DMS53 treated with DMSO at 0.1 percent for 48 hours (cell line): ENCODE measurements at regions not wholly inside any gene's neighbourhood (a gene's known extent, or its start where the extent isn't known, plus 50 kb on each side); places are given as distances from the start of the nearest gene placed in this dataset.

Experiments
- DNase-seq: peaks from one replicate; lab custom pipeline; 2025; ENCODE audit not compliant: unreplicated experiment; lab: John Stamatoyannopoulos, UW

DNA sequence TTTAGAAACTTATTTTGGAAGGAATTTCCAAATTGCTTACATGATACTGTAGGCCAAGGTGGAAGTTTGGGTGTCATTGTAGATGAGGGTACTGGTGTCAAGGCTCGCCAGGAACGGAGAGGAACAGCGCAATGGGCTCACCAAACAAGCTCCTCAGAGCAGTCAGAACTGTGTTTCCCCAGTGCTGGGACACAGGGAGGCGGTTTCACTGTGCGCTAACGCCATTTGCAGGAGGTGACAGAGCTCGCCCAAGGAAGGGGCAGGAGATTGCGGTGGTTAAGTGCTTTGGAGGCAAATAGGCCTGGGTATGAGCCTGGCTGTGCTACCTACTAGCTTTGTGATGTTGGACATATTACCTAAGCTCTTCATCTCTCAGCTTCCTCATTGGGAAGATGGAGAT is 57.3 kb downstream of the HHEX start:
- DNase-seq: no peak

DNA sequence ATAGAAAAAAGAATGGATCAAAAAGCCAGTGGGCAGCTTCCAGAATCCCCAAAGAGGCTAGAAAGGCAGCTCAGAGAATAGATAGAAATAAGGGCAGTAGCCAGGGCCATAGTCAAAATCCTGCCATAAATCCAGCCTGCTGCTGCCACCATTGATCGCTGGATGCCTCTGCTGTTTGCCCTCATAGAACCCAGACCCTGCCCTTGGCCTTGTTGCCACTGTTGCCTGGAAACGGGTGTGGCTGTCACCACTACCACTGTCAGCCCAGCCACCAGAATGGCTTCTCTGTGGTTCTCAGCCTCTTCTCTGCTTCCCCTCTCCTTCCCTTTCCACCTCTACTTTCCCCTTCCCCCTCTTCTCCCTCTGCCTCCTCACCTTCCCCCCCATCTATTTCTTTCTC is 57.8 kb downstream of the HHEX start:
- DNase-seq: no peak

DNA sequence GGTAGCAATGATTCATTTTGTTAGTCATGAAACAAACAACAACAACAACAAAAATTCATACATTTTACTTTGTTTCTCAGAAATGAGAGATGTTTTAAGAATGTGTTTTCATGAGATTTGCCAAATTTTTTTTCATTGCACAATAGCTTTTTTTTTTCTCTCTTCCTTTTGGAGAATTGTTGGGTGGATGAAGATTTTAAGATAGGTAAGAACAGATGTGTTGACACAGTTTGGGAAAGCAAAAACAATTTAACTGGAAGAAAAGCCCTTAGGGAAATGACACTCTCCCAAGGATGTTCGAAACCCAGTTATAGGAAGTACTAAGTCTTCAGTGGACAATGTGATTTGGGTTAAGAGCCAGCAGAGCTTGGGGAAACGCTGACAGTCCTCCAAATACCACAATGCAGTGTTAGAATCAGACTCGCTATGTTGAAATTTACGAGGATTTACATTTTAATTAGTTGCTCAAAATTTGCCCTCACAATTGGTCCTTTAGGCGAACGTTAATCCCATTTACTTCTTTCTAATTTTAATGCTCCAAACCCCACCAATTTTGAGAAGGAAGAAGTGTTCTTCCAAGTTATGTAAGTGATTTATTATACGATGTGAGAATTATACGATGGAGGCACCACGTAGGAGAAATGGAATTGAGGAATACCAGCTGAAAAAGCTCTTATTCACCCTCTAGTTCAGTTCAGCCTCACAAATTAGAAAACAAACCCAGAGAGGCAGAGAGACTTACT is 61.2 kb downstream of the HHEX start:
- DNase-seq: no peak

DNA sequence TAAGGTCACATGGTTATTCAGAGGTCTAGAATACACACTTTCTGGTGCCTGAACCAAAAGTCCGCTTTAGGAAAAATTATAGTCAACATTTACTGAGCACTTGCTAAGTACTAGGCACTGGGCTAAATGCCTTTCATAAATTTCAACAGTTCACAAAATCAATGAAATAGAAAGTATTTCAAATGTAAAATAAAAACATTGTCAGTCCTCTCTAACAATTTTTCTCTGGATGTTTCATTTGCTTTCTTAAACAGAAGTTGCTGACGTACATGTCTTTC is 61.7 kb downstream of the HHEX start:
- no peak for DNase-seq

DNA sequence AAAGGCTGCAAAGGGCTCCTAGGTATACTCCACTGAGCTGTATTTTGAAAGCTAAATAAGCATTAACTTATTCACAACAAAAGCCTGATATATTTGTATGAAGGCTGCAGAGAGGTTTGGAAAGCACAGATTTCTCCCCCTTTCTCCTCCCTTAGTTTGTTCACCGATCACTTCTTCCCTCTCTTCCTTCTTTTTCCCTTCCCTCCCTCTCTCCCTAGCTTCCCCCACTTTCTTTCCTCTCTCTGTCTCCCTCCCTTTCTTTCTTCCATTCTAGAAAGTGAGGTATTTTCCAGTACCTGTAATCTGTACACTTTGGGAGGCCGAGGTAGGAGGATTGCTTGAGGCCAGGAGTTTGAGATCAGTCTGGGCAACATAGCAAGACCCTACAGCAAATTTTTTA is 62.1 kb downstream of the HHEX start:
- no peak for DNase-seq

DNA sequence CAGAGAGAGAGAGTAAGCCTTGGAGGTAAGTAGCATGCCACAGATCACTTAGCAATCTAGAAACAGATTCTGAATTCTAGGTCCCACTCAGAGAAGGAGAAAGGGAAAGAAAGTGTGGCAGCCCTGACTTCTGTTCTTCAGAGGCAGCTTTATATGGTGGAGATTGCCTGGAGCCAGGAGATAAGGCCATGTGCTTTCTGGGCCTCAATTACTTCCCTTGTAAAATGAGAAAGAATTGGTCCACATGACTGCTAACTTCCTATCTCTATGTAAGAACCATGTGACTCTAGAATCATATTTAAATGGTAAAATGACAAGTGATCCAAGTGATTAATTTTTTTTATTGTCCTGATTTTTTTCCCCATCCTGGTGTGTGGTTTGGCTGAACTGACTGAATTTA is 64.1 kb downstream of the HHEX start:
- no peak for DNase-seq

DNA sequence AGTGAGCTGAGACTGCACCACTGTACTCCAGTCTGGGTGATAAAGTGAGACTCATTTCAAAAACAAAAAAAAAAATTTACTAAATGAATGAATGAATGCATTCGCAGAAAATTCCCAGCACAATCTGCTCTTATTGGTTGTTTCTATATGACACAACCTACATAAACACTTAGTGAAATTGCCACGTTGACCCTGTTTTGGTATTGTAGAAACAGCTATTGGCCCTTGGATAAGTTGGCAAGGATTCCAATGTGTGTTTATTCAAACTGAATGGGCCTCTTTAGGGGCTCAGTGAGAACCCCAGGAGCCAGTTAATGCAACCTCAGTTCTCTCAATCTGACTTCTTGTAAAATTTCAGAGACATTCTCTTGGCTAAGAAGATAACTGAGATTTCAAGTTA is 66.0 kb downstream of the HHEX start:
- DNase-seq: no peak

DNA sequence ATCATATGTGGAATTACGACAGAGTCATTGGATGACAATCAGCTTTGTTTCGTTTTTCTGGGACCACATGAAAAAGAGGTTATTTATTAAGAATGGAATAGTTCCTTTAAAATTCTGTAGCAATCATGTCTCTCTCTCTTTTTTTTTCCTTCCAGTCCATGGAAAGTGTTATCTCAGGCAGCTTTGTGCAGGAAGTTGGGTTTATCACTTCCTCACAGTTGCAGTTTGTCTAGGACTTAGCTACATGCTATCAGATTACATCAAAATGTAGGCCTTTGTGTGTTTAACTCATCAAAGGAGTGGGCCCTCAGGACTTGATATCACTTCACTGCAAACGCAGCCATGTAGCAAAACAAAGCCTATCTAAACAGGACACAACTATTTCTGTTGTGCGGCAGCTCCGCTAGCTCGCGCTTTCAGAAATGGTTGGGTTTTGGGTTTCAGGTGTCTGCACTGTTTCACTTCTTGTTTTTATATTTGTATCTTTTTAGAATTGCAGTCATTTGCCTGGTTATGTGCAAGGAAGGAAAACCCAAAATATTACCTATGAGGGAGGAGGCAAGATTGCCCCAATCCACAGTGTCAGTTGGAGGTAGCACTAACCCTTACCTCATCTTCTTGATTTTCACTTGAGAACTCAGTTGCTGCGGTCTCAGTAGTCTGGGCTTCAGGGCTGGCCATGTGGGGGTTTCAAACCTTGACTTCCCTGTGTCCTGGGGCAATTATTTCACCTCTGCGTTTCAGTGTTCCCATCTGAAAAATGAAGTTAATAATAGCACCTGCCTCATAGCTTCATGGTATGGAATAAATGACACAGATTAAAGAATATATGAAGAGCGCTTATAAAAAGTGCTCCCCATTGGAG is 66.7 kb downstream of the HHEX start:
- peak; percentile 83 for DNase-seq

DNA sequence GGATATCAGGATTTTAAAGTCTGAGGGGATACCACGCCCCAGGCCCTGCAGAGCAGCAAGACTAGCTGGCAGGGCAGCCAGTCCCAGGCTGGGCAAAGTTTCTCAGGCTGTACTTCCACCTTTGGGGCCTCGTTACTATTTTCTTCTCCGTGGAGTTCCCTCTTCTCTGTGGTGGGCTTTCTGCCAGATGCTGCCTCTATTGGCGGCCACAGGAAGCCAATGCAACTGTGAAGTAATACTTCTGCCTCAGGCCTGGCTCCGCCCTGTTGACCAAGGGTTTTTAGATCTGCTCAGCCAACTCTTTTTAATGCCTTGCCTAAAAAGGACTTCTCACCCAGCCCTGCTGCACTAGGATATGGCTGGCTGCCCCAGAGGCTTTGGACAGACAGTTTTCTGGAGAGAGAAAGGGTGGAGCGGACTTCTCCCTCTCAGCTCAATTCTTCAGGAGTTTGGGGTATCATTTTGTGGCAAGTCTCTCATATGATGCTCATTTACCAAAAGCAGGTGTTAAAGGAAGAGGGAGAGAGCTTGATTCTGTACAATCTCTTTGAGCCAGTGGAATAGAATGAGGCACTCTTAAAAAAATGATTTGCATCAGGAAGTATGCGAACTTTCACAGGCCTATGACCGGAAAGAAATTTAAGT is 67.4 kb downstream of the HHEX start:
- DNase-seq: no peak

DNA sequence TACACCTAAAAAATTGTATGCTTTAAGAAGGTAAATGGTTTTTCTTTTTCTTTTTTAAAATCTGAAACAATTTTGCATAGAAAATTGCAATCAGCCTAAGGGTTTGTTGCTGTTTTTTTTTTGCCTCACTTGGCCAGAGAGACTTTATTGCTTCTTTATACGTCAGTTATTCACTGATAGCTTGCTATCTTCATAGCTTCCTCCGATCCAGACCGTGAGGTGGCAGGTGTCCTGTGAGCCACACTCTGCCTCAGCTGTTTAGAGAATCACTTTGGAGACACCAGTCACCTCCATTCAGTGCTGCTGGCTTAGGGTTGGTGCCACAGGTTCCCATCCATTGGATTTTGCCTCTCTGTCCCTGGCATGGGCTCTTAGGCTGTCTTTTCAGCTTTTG is 68.0 kb downstream of the HHEX start:
- no peak for DNase-seq

DNA sequence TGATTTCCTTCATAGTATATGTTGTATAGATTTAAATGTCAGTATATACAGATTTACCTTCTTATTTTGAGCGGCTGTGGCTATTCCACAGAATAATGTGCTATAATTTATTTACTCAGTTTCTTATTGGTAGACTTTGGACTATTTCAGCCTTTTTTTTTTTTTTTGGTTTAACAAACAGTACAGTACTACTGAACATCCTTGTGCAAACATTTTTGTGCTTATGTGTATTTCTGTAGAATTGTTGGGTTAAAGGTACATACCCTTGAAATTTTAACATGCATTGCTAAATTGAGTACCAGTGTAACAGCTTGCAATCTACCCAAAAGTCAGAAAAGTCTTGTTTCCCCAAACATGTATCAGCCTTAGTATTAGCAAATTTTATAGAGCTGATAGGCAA is 68.8 kb downstream of the HHEX start:
- no peak for DNase-seq

DNA sequence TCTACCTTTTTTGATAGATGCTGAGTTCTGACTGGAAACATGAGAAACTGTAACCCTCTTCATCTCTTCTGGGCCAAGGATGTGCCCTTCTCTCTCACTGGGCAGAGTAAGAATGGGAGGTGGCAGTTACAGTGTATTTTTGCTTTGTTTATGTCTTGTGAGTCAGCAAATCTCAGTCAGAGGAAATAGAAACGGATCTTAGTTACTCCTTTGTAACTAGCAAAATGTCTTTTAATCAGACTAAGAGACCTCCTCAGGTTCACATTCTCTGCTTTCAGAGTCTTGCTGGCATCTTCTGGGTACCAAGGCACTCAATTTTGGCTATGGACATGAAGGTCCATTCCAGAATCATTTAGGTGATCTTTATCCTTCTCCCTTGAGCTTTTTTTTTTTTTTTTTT is 70.9 kb downstream of the HHEX start:
- DNase-seq: no peak

DNA sequence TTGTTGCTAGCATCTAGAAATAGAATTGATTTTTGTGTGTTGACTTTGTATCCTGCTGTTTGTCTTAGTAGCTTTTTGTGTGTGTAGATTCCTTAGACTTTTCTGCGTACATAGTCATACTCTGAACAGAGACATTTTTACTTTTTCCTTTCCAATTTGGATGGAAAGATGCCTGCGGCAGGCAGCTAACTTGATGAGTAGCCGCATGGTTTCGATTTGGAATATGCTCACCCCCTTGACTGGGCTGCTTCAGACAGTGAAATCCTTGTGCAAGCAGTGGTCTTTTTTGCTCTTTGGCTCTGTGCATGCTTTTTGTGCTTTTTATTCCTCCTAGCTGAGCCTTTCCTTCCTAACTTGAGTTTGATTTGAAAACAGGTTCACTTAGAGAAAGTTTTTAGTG is 71.8 kb downstream of the HHEX start:
- no peak for DNase-seq

DNA sequence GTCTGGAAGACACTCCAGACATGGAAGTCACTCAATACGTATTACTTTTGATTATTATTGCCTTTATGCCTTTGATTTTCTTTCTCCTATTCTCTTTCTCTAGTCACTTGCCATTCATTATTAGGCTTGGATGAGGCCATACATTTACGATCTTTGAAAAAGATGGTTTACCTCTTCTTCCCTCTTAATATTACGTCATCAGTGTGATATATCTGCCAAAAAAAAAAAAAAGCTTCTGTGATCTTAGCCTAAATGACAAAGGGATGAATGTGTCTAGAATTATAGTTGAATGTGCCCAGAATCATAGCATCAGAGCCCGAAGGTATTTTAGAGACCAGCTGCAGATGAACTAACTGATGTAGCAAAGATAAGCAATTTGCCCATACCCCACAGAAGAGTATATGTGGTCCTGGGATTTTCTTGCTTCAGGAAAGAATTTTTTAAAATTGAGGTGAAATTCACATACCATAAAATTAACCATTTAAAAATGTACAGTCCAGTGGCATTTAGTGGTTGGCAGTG is 73.9 kb downstream of the HHEX start:
- DNase-seq: no peak

DNA sequence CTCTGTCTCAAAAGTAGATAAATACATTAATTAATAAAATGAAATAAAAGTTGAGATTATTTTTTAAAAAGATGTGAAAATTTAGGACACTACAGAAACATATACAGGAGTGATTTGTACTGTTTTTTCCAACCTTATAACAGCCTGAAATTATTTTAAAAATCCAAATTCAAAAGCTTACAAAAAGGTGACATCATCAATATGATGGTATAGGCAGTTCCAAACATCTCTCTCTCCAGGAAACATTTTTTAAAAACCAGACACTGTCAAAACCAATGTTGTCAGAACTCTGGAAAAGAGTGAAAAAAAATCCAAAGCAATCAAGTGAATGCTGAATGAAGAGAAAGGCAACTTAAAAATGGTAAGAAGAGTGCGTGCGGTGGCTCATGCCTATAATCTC is 76.7 kb downstream of the HHEX start:
- DNase-seq: no peak

DNA sequence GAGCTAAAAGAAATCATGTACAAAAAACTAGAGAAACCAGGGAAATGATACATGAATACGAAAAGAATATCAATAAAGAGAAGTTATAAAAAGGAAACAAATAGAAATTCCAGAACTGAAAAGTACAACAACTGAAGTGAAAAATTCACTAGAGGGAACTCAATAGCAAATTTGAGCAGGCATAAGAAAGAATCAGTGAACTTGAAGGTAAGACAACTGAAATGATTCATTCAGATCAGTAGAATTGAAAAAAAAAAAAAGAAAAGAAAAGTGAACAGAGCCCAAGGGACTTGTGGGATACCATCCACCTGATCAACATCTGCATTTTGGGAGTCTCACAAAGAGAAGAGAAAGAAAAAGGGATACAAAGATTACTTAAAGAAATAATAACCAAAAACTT is 78.3 kb downstream of the HHEX start:
- DNase-seq: no peak

DNA sequence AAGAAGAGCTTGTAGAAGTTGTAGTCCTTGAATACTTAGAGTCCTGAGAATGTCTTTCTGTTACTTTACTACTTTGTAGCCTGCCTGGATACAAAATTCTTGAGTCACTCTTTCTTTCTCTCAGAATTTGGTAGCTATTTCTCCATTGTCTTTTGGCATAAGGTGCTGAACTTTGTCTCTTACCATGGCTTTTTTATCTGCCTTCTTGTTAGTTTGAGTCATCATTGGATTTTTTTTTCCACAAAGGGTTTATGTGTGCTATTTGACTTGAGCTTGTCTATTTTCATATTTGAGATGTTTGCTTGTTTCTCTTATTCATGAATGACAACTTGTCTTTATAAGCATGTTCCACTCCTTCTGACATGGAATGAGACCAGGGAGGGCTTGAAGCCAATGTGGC is 74.5 kb upstream of the EXOC6 start:
- no peak for DNase-seq

DNA sequence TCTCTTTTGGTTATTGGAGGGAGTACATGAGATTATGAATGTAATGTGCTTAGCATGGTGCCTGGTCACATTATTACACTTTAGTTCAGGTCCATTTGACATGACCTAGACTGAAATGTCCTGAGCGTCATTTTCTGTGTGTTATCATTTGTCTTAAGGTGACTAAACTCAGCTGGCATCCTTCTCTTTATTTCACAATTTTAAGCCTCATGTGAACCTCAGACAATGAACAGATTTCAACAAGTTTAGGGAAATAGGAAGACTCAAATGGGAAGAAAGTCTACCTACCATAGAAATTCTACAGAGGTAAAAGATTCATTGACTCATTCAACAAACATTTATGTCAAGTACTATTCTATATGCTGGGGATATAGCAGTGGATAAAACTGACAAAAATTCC is 70.2 kb upstream of the EXOC6 start:
- no peak for DNase-seq

DNA sequence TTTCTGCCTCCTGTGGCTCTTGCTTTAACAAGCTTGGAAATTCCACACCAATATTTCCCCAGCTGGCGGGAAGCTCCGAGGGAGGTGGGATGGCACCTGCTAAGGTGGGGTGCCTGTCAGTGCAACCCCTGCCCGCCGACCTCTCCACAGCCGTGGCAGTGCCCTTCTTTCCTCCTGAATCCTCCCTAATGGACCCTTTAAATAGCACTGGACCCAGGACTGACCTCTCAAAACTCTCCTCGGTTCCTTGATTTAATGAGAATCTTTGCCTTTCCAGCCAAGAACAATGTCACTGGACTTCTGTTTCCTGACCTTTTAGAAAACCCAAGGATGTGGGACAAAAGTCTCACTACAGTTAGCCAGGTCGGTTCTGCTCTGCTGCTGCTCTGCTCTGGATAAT is 63.2 kb upstream of the EXOC6 start:
- DNase-seq: no peak

DNA sequence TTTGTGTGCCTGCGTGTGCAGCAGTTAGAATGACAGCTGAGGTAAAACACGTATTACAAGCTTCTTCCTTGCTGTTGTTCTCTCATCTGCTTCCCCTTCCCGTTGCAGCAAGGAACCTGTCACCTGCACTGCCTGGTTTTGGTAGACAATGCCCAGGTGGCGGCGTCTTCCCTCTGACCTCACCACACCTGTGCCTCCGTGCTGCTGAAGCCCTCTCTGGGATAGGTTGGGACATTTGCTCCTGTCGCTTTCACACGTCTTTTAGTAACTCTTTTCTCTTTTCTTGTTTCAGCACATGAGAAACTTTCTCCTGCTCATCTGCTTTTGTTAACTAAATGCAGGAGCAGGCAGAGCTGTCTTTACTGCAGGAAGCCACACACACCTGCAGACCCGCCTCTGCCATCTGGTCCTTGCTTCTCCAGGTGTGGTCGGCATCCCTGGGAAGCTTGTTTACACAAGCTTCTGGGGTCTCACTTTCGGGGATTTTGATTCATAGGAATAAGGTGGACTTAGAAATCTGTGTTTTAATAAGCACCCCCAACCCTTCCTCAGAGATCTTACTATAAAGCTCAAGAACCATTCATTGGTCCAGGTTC is 60.7 kb upstream of the EXOC6 start:
- DNase-seq: peak; percentile 26

DNA sequence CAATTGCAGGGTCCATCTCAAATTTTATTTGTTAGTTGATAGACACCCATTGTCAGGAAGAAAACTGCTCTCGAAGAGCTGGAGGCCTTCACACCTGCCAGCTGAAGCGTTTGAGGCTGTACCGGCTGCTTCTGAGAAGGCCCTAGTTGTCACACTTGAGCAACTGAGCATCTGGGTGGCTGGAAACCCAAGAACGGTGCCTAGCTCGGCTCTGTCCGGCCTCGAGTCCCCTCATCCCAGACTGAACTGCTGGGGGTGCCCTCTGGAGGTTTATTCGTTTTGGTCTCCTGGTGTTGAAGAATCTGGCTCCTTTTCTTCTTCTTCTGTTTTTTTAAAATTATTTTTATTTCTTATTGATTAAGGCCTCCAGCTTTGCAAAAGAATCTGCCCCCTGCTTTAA is 59.3 kb upstream of the EXOC6 start:
- no peak for DNase-seq

DNA sequence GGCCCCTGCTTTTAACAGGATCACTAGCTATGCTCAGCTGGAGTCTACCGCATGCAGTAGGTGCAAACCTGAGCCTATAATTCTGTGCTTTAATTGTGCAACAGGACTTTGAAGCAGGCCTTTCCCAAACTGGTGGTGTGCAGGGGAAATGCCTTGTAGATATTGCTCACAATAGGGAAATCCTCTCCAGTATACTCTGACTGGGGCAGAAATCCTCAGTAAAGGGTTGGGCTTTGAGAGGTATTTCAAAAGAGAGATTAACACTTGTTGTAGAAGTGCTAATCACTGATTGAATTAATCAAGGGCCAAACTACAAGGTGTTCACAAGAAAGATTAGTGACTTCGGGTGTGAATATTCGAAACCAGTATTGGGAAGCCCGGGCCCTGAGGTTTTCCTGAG is 58.5 kb upstream of the EXOC6 start:
- no peak for DNase-seq
